ENCODE measurements at regions not wholly inside any gene's neighbourhood (a gene's known extent, or its start where the extent isn't known, plus 50 kb on each side); places are given as distances from the start of the nearest gene placed in this dataset.
A peak's percentile ranks its signal among the peaks of the same experiment; 100 is the strongest.

- H2BK5ac ChIP-seq (ENCODE audit: low read depth, low read length, poor library complexity, severe bottlenecking) = peak overlapping the region; percentile 66
- peak overlapping the region; percentile 23 to 74 for H3K18ac ChIP-seq (ENCODE audit: low read depth in 1 of 2, low read length in 2 of 2)
- peak overlapping the region; percentile 37 for H3K27ac ChIP-seq (ENCODE audit: low read length, poor library complexity, severe bottlenecking)
- peak overlapping the region; percentile 81 for H2AK5ac ChIP-seq (ENCODE audit: low read length, severe bottlenecking)
- peaks cover 13% of the 10 kb centered on the region for H3K4me1 ChIP-seq (ENCODE audit: control insufficient read depth, insufficient read depth, low read depth, low read length)
- peak overlapping the region; percentile 83 for H2AFZ ChIP-seq (ENCODE audit: low read depth, low read length)
- H2BK120ac ChIP-seq (ENCODE audit: low read depth, low read length) = peak overlapping the region; percentile 36
- H3K4ac ChIP-seq (ENCODE audit: low read depth in 1 of 2, low read length in 2 of 2) = peak overlapping the region in 1 of 2 experiments; percentile 61
- peak overlapping the region; percentile 39 for H4K8ac ChIP-seq (ENCODE audit: low read length)
- peak; percentile 5 for DNase-seq
- H2BK15ac ChIP-seq (ENCODE audit: low read depth, poor library complexity, severe bottlenecking) = peak overlapping the region; percentile 92
- H3K9me3 ChIP-seq (ENCODE audit: control insufficient read depth, low read length) = no peaks in the 10 kb centered on the region
- no peaks in the 10 kb centered on the region for H3K79me1 ChIP-seq (replicated peaks; ENCODE audit: low read length, poor library complexity, severe bottlenecking)
- peak overlapping the region in 1 of 2 experiments; percentile 1 for H3K14ac ChIP-seq (ENCODE audit: low read length in 2 of 2)
- H3K4me3 ChIP-seq (ENCODE audit: insufficient read depth in 1 of 2, low read depth in 1 of 2, low read length in 2 of 2) = peak overlapping the region in 1 of 2 experiments; percentile 86
- H3K23ac ChIP-seq (ENCODE audit: low read length in 2 of 2) = peak overlapping the region in 1 of 2 experiments; percentile 77
- H3K4me2 ChIP-seq (ENCODE audit: low read length, poor library complexity, severe bottlenecking) = peak overlapping the region; percentile 88
- peak overlapping the region in 1 of 2 experiments; percentile 92 for H2BK12ac ChIP-seq (ENCODE audit: low read length in 2 of 2)
- H3K36me3 ChIP-seq (ENCODE audit: control insufficient read depth in 1 of 2, insufficient read depth in 2 of 2, low read depth in 1 of 2, low read length in 2 of 2) = no peaks in the 10 kb centered on the region
- WGBS = 71% methylated on average over 20 of the region's 20 CpGs
- peak overlapping the region; percentile 54 for H4K91ac ChIP-seq (ENCODE audit: low read length)
- H3K9ac ChIP-seq (ENCODE audit: low read length) = peak overlapping the region; percentile 70
- H3K27me3 ChIP-seq (ENCODE audit: control insufficient read depth in 1 of 2, insufficient read depth in 1 of 2, low read length in 2 of 2) = peaks cover 0 to 25% of the 10 kb centered on the region in 2 experiments
Measured at GRCh38 chr9:88077071-88077617, 61.1 kb downstream of the SPATA31C2 start.

DNA sequence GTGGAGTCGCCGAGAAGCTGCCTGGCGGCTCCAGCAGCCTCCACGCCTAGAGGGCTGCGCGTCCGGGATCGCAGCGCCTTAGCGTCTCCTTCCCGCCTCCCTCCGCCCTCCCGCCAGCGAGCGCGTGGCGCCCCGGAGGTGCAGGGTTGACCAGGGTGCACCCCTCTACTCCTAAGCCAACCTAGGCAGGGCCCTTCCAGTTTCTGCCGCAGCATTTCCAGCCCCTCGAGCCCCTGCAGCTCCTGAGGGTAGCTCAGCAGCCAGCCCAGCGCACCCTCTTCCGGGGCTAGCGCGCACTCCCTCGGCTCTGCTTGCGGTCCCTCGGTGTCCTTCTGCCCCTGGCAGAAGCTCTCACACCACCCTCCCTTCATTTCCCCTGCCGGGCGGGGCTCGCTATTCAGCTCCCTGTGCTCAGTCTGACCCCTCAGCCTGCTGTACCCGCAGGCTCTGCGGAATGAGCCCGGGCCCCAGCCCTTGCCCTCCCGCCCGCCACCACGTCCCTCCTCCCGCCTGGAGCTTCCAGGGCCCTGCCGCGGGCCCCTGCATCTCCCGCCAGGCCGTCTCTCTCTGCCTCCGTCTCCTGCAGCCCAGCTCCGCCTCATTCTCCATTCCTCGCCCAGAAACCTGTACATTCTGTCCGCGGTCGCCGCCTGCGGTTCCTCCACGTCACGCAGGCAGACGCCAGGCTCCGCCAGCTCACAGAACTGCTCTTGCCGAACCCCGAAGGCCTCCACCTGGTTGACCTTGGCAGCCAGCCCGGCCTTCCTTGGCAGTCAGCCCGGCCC, 61.8 kb downstream of the SPATA31C2 start:
- H2BK5ac ChIP-seq (ENCODE audit: low read depth, low read length, poor library complexity, severe bottlenecking) = peak overlapping the region; percentile 77
- peak overlapping the region; percentile 83 for H2AFZ ChIP-seq (ENCODE audit: low read depth, low read length)
- peaks cover 13% of the 10 kb centered on the region for H3K4me1 ChIP-seq (ENCODE audit: control insufficient read depth, insufficient read depth, low read depth, low read length)
- no peak overlapping the region for H2AK5ac ChIP-seq (ENCODE audit: low read length, severe bottlenecking)
- peak overlapping the region; percentile 70 for H3K9ac ChIP-seq (ENCODE audit: low read length)
- peak overlapping the region; percentile 64 to 93 for H3K18ac ChIP-seq (ENCODE audit: low read depth in 1 of 2, low read length in 2 of 2)
- peak overlapping the region; percentile 92 for H2BK15ac ChIP-seq (ENCODE audit: low read depth, poor library complexity, severe bottlenecking)
- no peaks in the 10 kb centered on the region for H3K9me3 ChIP-seq (ENCODE audit: control insufficient read depth, low read length)
- H2BK12ac ChIP-seq (ENCODE audit: low read length in 2 of 2) = peak overlapping the region in 1 of 2 experiments; percentile 63
- peak overlapping the region; percentile 88 for H3K4me2 ChIP-seq (ENCODE audit: low read length, poor library complexity, severe bottlenecking)
- peak overlapping the region; percentile 90 for H4K91ac ChIP-seq (ENCODE audit: low read length)
- peak overlapping the region; percentile 79 for H3K27ac ChIP-seq (ENCODE audit: low read length, poor library complexity, severe bottlenecking)
- peaks cover 0 to 25% of the 10 kb centered on the region in 2 experiments for H3K27me3 ChIP-seq (ENCODE audit: control insufficient read depth in 1 of 2, insufficient read depth in 1 of 2, low read length in 2 of 2)
- DNase-seq = peak; percentile 88
- H4K8ac ChIP-seq (ENCODE audit: low read length) = peak overlapping the region; percentile 39
- peak overlapping the region in 1 of 2 experiments; percentile 98 for H3K23ac ChIP-seq (ENCODE audit: low read length in 2 of 2)
- peak overlapping the region in 1 of 2 experiments; percentile 98 for H3K14ac ChIP-seq (ENCODE audit: low read length in 2 of 2)
- peak overlapping the region; percentile 36 for H2BK120ac ChIP-seq (ENCODE audit: low read depth, low read length)
- WGBS = 2% methylated on average over 57 of the region's 57 CpGs
- H3K36me3 ChIP-seq (ENCODE audit: control insufficient read depth in 1 of 2, insufficient read depth in 2 of 2, low read depth in 1 of 2, low read length in 2 of 2) = no peaks in the 10 kb centered on the region
- H3K79me1 ChIP-seq (replicated peaks; ENCODE audit: low read length, poor library complexity, severe bottlenecking) = no peaks in the 10 kb centered on the region
- peak overlapping the region; percentile 57 to 86 for H3K4me3 ChIP-seq (ENCODE audit: insufficient read depth in 1 of 2, low read depth in 1 of 2, low read length in 2 of 2)
- H3K4ac ChIP-seq (ENCODE audit: low read depth in 1 of 2, low read length in 2 of 2) = peak overlapping the region; percentile 57 to 88

- DNase-seq = no peak
- no peak overlapping the region for H2BK5ac ChIP-seq (ENCODE audit: low read depth, low read length, poor library complexity, severe bottlenecking)
- H2BK12ac ChIP-seq (ENCODE audit: low read length in 2 of 2) = peak overlapping the region in 1 of 2 experiments; percentile 82
- H3K4me2 ChIP-seq (ENCODE audit: low read length, poor library complexity, severe bottlenecking) = peak overlapping the region; percentile 88
- peak overlapping the region; percentile 70 for H3K9ac ChIP-seq (ENCODE audit: low read length)
- no peaks in the 10 kb centered on the region for H3K79me1 ChIP-seq (replicated peaks; ENCODE audit: low read length, poor library complexity, severe bottlenecking)
- no peaks in the 10 kb centered on the region for H3K36me3 ChIP-seq (ENCODE audit: control insufficient read depth in 1 of 2, insufficient read depth in 2 of 2, low read depth in 1 of 2, low read length in 2 of 2)
- WGBS = 0% methylated on average over 8 of the region's 12 CpGs
- H4K91ac ChIP-seq (ENCODE audit: low read length) = no peak overlapping the region
- H3K23ac ChIP-seq (ENCODE audit: low read length in 2 of 2) = no peak overlapping the region
- H3K27ac ChIP-seq (ENCODE audit: low read length, poor library complexity, severe bottlenecking) = no peak overlapping the region
- H3K4ac ChIP-seq (ENCODE audit: low read depth in 1 of 2, low read length in 2 of 2) = no peak overlapping the region
- H3K18ac ChIP-seq (ENCODE audit: low read depth in 1 of 2, low read length in 2 of 2) = peak overlapping the region; percentile 64 to 93
- H3K4me3 ChIP-seq (ENCODE audit: insufficient read depth in 1 of 2, low read depth in 1 of 2, low read length in 2 of 2) = peak overlapping the region; percentile 57 to 86
- peaks cover 13% of the 10 kb centered on the region for H3K4me1 ChIP-seq (ENCODE audit: control insufficient read depth, insufficient read depth, low read depth, low read length)
- peak overlapping the region; percentile 83 for H2AFZ ChIP-seq (ENCODE audit: low read depth, low read length)
- H3K9me3 ChIP-seq (ENCODE audit: control insufficient read depth, low read length) = no peaks in the 10 kb centered on the region
- H2AK5ac ChIP-seq (ENCODE audit: low read length, severe bottlenecking) = no peak overlapping the region
- H3K14ac ChIP-seq (ENCODE audit: low read length in 2 of 2) = peak overlapping the region in 1 of 2 experiments; percentile 76
- H2BK120ac ChIP-seq (ENCODE audit: low read depth, low read length) = no peak overlapping the region
- H3K27me3 ChIP-seq (ENCODE audit: control insufficient read depth in 1 of 2, insufficient read depth in 1 of 2, low read length in 2 of 2) = peaks cover 0 to 31% of the 10 kb centered on the region in 2 experiments
- H4K8ac ChIP-seq (ENCODE audit: low read length) = no peak overlapping the region
- H2BK15ac ChIP-seq (ENCODE audit: low read depth, poor library complexity, severe bottlenecking) = no peak overlapping the region
Measured at GRCh38 chr9:88075966-88076285, 62.3 kb downstream of the SPATA31C2 start.

- 67% methylated on average over 1 of the region's 3 CpGs for WGBS
- Histone ChIP-seq H3K36me3 (ENCODE audit: control insufficient read depth in 1 of 2, insufficient read depth in 2 of 2, low read depth in 1 of 2, low read length in 2 of 2) (no peaks in the 10 kb centered on the region), H3K4me1 (ENCODE audit: control insufficient read depth, insufficient read depth, low read depth, low read length) (peaks cover 13% of the 10 kb centered on the region), H3K14ac (ENCODE audit: low read length in 2 of 2) (no peak overlapping the region), H3K79me1 (replicated peaks; ENCODE audit: low read length, poor library complexity, severe bottlenecking) (no peaks in the 10 kb centered on the region), H3K4me2 (ENCODE audit: low read length, poor library complexity, severe bottlenecking) (no peak overlapping the region), H3K18ac (ENCODE audit: low read depth in 1 of 2, low read length in 2 of 2) (no peak overlapping the region), H2BK12ac (ENCODE audit: low read length in 2 of 2) (no peak overlapping the region), H3K23ac (ENCODE audit: low read length in 2 of 2) (no peak overlapping the region), H2AK5ac (ENCODE audit: low read length, severe bottlenecking) (no peak overlapping the region), H2BK15ac (ENCODE audit: low read depth, poor library complexity, severe bottlenecking) (no peak overlapping the region), H4K8ac (ENCODE audit: low read length) (no peak overlapping the region), H3K9ac (ENCODE audit: low read length) (peak overlapping the region; percentile 70), H3K9me3 (ENCODE audit: control insufficient read depth, low read length) (no peaks in the 10 kb centered on the region), H3K4me3 (ENCODE audit: insufficient read depth in 1 of 2, low read depth in 1 of 2, low read length in 2 of 2) (peak overlapping the region in 1 of 2 experiments; percentile 86), H2BK5ac (ENCODE audit: low read depth, low read length, poor library complexity, severe bottlenecking) (no peak overlapping the region), H2AFZ (ENCODE audit: low read depth, low read length) (no peak overlapping the region), H4K91ac (ENCODE audit: low read length) (no peak overlapping the region), H3K27me3 (ENCODE audit: control insufficient read depth in 1 of 2, insufficient read depth in 1 of 2, low read length in 2 of 2) (peaks cover 0 to 33% of the 10 kb centered on the region in 2 experiments), H3K27ac (ENCODE audit: low read length, poor library complexity, severe bottlenecking) (no peak overlapping the region), H3K4ac (ENCODE audit: low read depth in 1 of 2, low read length in 2 of 2) (no peak overlapping the region), H2BK120ac (ENCODE audit: low read depth, low read length) (no peak overlapping the region)
- DNase-seq = no peak
Measured at GRCh38 chr9:88075506-88075905, 62.8 kb downstream of the SPATA31C2 start.

Measured in mesenchymal stem cell (in vitro differentiated cells and primary cell).